Esophagus muscularis mucosa (tissue), 4 donors: ENCODE measurements at regions not wholly inside any gene's neighbourhood (a gene's known extent, or its start where the extent isn't known, plus 50 kb on each side); places are given as distances from the start of the nearest gene placed in this dataset.

Experiments used
- CTCF ChIP-seq, 3 experiments: fragments of 200-600 bp in 2 of 3; fragments of 450-650 bp in 1 of 3; sonication (generic) in 2 of 3; IDR thresholded peaks; one replicate each; pipeline ENCODE4 v1.5.1; 2017 to 2019; ENCODE audit warnings: antibody characterized with exemption in 3 of 3, mild to moderate bottlenecking in 2 of 3, moderate library complexity in 1 of 3
- EP300 ChIP-seq: sonication (generic); formaldehyde crosslinking; IDR thresholded peaks from one replicate; pipeline ENCODE4 v1.6.1; 2017; ENCODE audit warnings: antibody characterized with exemption
- POLR2A ChIP-seq: fragments of 450-650 bp; IDR thresholded peaks from one replicate; pipeline ENCODE4 v1.6.1; 2017; ENCODE audit warnings: antibody characterized with exemption, moderate library complexity, mild to moderate bottlenecking, low read depth
- POLR2AphosphoS5 ChIP-seq, 2 donors: sonication (generic); formaldehyde crosslinking; IDR thresholded peaks; one replicate each; pipeline ENCODE4 v1.6.1; 2017; ENCODE audit warnings: antibody characterized with exemption in 2 of 2

DNA sequence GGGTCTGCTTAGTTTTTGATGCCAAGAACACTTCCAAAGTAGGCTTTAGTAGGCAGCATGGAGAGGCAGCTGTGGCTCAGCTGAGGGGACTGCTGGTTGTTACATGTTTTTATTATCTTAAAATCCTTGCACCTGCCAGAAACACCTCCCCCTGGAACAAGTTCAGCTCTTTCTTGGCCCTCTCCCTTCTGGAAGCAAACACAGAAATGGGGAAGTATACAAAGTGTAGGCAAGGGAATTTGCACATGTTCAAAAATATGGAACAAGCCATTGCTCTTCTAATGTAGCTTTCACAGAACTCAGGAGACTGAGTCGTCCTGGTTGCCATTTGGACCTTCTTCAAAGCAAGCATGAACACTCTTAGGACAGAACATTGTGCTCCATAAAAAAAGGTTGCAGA lies 169.1 kb upstream of the SEMA6D start:
- TF ChIP-seq CTCF (IDR thresholded peaks at IDR 0.05) (no peak), POLR2AphosphoS5 (IDR thresholded peaks at IDR 0.05) (no peak), POLR2A (no peak), EP300 (no peak)
